ENCODE measurements at regions not wholly inside any gene's neighbourhood (a gene's known extent, or its start where the extent isn't known, plus 50 kb on each side); places are given as distances from the start of the nearest gene placed in this dataset.

GRCh38 chr1:219399446-219399845, 213.5 kb downstream of the ZC3H11B start:
- TF ChIP-seq EZH2 (IDR thresholded peaks at IDR 0.05; ENCODE audit: borderline replicate concordance, low read depth, low read length, severe bottlenecking) (no peak), CTCF (IDR thresholded peaks at IDR 0.05; ENCODE audit: borderline replicate concordance, extremely low read depth, low read length, poor library complexity, severe bottlenecking) (no peak)

Data from DND-41 (cell line).